ENCODE measurements at regions not wholly inside any gene's neighbourhood (a gene's known extent, or its start where the extent isn't known, plus 50 kb on each side); places are given as distances from the start of the nearest gene placed in this dataset.

DNA sequence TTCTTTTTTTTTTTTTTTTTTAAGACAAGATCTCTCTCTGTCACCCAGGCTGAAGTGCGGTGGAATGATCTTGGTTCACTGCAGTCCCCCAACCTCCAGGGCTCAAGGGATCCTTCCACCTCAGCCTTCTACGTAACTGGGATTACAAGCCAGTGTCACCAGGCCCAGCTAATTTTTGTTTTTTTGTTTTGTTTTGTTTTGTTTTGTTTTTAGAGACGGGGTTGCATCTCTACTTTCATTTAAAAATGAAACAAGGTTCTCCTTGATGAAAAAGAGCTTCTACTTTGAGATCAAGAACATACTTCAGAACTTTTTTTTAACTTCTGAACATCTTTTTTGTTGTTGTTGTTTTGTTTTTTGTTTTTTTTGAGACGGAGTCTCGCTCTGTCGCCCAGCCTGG, 121.7 kb upstream of the PRB2 start:
- no peak for TF ChIP-seq TCF12 (IDR thresholded peaks at IDR 0.05; ENCODE audit: low read depth)
- no peak for TF ChIP-seq EP300 (IDR thresholded peaks at IDR 0.05; ENCODE audit: borderline replicate concordance)
- no peak for TF ChIP-seq TAF1 (IDR thresholded peaks at IDR 0.05; ENCODE audit: low read depth)
- no peak for TF ChIP-seq CREB1 (IDR thresholded peaks at IDR 0.05; ENCODE audit: low read depth)
- TF ChIP-seq MAX (IDR thresholded peaks at IDR 0.05): no peak
- TF ChIP-seq, protein P1, sequence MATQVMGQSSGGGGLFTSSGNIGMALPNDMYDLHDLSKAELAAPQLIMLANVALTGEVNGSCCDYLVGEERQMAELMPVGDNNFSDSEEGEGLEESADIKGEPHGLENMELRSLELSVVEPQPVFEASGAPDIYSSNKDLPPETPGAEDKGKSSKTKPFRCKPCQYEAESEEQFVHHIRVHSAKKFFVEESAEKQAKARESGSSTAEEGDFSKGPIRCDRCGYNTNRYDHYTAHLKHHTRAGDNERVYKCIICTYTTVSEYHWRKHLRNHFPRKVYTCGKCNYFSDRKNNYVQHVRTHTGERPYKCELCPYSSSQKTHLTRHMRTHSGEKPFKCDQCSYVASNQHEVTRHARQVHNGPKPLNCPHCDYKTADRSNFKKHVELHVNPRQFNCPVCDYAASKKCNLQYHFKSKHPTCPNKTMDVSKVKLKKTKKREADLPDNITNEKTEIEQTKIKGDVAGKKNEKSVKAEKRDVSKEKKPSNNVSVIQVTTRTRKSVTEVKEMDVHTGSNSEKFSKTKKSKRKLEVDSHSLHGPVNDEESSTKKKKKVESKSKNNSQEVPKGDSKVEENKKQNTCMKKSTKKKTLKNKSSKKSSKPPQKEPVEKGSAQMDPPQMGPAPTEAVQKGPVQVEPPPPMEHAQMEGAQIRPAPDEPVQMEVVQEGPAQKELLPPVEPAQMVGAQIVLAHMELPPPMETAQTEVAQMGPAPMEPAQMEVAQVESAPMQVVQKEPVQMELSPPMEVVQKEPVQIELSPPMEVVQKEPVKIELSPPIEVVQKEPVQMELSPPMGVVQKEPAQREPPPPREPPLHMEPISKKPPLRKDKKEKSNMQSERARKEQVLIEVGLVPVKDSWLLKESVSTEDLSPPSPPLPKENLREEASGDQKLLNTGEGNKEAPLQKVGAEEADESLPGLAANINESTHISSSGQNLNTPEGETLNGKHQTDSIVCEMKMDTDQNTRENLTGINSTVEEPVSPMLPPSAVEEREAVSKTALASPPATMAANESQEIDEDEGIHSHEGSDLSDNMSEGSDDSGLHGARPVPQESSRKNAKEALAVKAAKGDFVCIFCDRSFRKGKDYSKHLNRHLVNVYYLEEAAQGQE (IDR thresholded peaks at IDR 0.05; ENCODE audit: low read depth): no peak
- no peak for TF ChIP-seq CEBPB (IDR thresholded peaks at IDR 0.05)
- no peak for TF ChIP-seq FOXM1 (IDR thresholded peaks at IDR 0.05; ENCODE audit: borderline replicate concordance, low read depth)
- no peak for TF ChIP-seq EGR1 (IDR thresholded peaks at IDR 0.05)
- TF ChIP-seq, protein P2, sequence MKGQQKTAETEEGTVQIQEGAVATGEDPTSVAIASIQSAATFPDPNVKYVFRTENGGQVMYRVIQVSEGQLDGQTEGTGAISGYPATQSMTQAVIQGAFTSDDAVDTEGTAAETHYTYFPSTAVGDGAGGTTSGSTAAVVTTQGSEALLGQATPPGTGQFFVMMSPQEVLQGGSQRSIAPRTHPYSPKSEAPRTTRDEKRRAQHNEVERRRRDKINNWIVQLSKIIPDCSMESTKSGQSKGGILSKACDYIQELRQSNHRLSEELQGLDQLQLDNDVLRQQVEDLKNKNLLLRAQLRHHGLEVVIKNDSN (IDR thresholded peaks at IDR 0.05): no peak
- TF ChIP-seq TEAD4 (IDR thresholded peaks at IDR 0.05): no peak
- TF ChIP-seq RAD21 (IDR thresholded peaks at IDR 0.05; ENCODE audit: low read depth): no peak
- no peak for TF ChIP-seq NFIC (IDR thresholded peaks at IDR 0.05)
- TF ChIP-seq YY1 (IDR thresholded peaks at IDR 0.05; ENCODE audit: low read depth): no peak

Measured in Ishikawa (cell line).